ENCODE measurements at regions not wholly inside any gene's neighbourhood (a gene's known extent, or its start where the extent isn't known, plus 50 kb on each side); places are given as distances from the start of the nearest gene placed in this dataset.

DNA sequence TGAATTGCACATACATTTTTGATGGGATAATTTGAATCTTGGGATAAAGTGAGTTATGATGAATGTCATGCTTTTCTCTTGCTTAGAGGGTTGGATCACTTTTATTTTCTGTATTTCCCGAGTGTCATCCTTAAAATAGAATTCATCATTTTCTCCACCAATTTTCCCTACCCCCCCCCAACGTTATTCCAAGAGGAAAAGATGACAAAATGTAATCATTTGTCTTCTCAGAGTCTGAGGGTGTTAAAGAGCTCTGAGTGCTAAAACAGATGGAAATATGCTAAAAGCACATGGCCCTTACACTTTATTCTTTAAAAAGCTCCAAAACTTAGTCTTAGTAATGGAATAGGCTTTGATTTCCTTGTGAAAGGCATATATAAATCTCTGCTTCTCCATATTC is 81.4 kb downstream of the CHRM3 start:
- POLR2A ChIA-PET, result interaction anchor here (0.6 kb wide), 1 partner anchor 10 kb away, joined by 16 read pairs; no protein-coding TSS in a partner anchor
- H3K36me3 ChIP-seq (ENCODE audit: control insufficient read depth, insufficient read depth, low read length), result no peaks in the 10 kb centered on the region; the same call in 1 of the 2 replicates
- no peaks in the 10 kb centered on the region for H3K9me3 ChIP-seq (ENCODE audit: control insufficient read depth, insufficient read depth, low read depth, low read length)
- H3K4me1 ChIP-seq (ENCODE audit: control insufficient read depth, insufficient read depth, low read length), result no peaks in the 10 kb centered on the region
- H3K4me3 ChIP-seq (ENCODE audit: low read depth in 2 of 2, low read length in 2 of 2), result no peak overlapping the region
- intact Hi-C loops (cut with micrococcal nuclease; ENCODE audit: unreplicated experiment), result no loop called here
- in situ Hi-C loops (cut with HindIII; ENCODE audit: low pct_unique_long_range_greater_than_20kb, low sequenced_read_pairs), result no loop called here
- no peak overlapping the region for H3K27ac ChIP-seq (ENCODE audit: low read length)
- TF ChIP-seq, protein P1, sequence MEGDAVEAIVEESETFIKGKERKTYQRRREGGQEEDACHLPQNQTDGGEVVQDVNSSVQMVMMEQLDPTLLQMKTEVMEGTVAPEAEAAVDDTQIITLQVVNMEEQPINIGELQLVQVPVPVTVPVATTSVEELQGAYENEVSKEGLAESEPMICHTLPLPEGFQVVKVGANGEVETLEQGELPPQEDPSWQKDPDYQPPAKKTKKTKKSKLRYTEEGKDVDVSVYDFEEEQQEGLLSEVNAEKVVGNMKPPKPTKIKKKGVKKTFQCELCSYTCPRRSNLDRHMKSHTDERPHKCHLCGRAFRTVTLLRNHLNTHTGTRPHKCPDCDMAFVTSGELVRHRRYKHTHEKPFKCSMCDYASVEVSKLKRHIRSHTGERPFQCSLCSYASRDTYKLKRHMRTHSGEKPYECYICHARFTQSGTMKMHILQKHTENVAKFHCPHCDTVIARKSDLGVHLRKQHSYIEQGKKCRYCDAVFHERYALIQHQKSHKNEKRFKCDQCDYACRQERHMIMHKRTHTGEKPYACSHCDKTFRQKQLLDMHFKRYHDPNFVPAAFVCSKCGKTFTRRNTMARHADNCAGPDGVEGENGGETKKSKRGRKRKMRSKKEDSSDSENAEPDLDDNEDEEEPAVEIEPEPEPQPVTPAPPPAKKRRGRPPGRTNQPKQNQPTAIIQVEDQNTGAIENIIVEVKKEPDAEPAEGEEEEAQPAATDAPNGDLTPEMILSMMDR (IDR thresholded peaks at IDR 0.05), result no peak
- TF ChIP-seq TCF7L2 (IDR thresholded peaks at IDR 0.05; ENCODE audit: low read depth, low read length) (no peak), POLR2AphosphoS5 (IDR thresholded peaks at IDR 0.05; ENCODE audit: low read depth, low read length) (no peak), SIN3A (IDR thresholded peaks at IDR 0.05; ENCODE audit: borderline replicate concordance, insufficient read depth, low read depth, low read length) (no peak), REST (IDR thresholded peaks at IDR 0.05; ENCODE audit: insufficient read depth in 1 of 2, low read depth in 2 of 2, low read length in 1 of 2) (no peak)
- no TSS peak for BruUV-seq (replicated peaks)
- CTCF ChIA-PET, result no interaction called here
- no peak for ATAC-seq
- DNase-seq (ENCODE audit: low read depth, low spot score), result no peak
- H3K27me3 ChIP-seq (ENCODE audit: control insufficient read depth, insufficient read depth, low read length), result no peaks in the 10 kb centered on the region

GRCh38 chr1:239478069-239478468 is 91.7 kb downstream of the CHRM3 start:
- no TSS peak for BruUV-seq (replicated peaks)
- ATAC-seq (no peak), DNase-seq (ENCODE audit: low read depth, low spot score) (no peak)
- peaks cover 4% of the 10 kb centered on the region; the same call in 1 of the 2 replicates for H3K9me3 ChIP-seq (ENCODE audit: control insufficient read depth, insufficient read depth, low read depth, low read length)
- no peak overlapping the region for H3K27ac ChIP-seq (ENCODE audit: low read length)
- H3K27me3 ChIP-seq (ENCODE audit: control insufficient read depth, insufficient read depth, low read length), result no peaks in the 10 kb centered on the region
- in situ Hi-C loops (cut with HindIII; ENCODE audit: low pct_unique_long_range_greater_than_20kb, low sequenced_read_pairs), result no loop called here
- ChIA-PET CTCF (no interaction called here), POLR2A (interaction anchor here (0.5 to 0.6 kb wide), 2 partner anchors 10 to 1622 kb away, joined by 6 to 16 read pairs; no protein-coding TSS in a partner anchor)
- H3K4me1 ChIP-seq (ENCODE audit: control insufficient read depth, insufficient read depth, low read length), result no peaks in the 10 kb centered on the region
- TF ChIP-seq TCF7L2 (IDR thresholded peaks at IDR 0.05; ENCODE audit: low read depth, low read length) (no peak), POLR2AphosphoS5 (IDR thresholded peaks at IDR 0.05; ENCODE audit: low read depth, low read length) (no peak), REST (IDR thresholded peaks at IDR 0.05; ENCODE audit: insufficient read depth in 1 of 2, low read depth in 2 of 2, low read length in 1 of 2) (no peak), SIN3A (IDR thresholded peaks at IDR 0.05; ENCODE audit: borderline replicate concordance, insufficient read depth, low read depth, low read length) (no peak)
- TF ChIP-seq, protein P1 (IDR thresholded peaks at IDR 0.05), result no peak
- intact Hi-C loops (cut with micrococcal nuclease; ENCODE audit: unreplicated experiment), result no loop called here
- no peak overlapping the region for H3K4me3 ChIP-seq (ENCODE audit: low read depth in 2 of 2, low read length in 2 of 2)
- H3K36me3 ChIP-seq (ENCODE audit: control insufficient read depth, insufficient read depth, low read length), result no peaks in the 10 kb centered on the region
